AG04450 (cell line): ENCODE measurements at regions not wholly inside any gene's neighbourhood (a gene's known extent, or its start where the extent isn't known, plus 50 kb on each side); places are given as distances from the start of the nearest gene placed in this dataset.

ENCODE experiments used
- CTCF ChIA-PET: fragments of 300-600, 350-600 bp; formaldehyde crosslinking; extraction: SDS; loops from one replicate; lab custom pipeline; 2022; ENCODE audit warnings: antibody characterized with exemption, inconsistent platforms; lab: Charles Lee
- POLR2A ChIA-PET: fragments of 350-600 bp; formaldehyde crosslinking; extraction: SDS; loops from one replicate; lab custom pipeline; 2021; ENCODE audit warnings: antibody characterized with exemption, inconsistent platforms; lab: Yijun Ruan, JAX
- DNase-seq: peaks from one replicate; pipeline ENCODE4 v3.0.0-alpha.2; 2011; ENCODE audit warnings: low read depth, low spot score
- H3K27ac ChIP-seq: one replicate; pipeline ENCODE4 v1.5.1; 2012; ENCODE audit warnings: low read depth, low read length, control low read depth
- H3K27me3 ChIP-seq: one replicate; pipeline ENCODE4 v1.6.0; 2012; ENCODE audit warnings: low read length; ENCODE audit not compliant: control insufficient read depth, insufficient read depth
- H3K4me3 ChIP-seq: 2 replicates; pipeline ENCODE4 v1.5.1; 2011; ENCODE audit warnings: mild to moderate bottlenecking, low read depth, low read length, control low read depth
- H3K9me3 ChIP-seq: 2 replicates; pipeline ENCODE4 v1.5.1; 2012; ENCODE audit warnings: low read length; ENCODE audit not compliant: control insufficient read depth, insufficient read depth
- TF ChIP-seq, protein P1 (sequence below): IDR thresholded peaks from 2 replicates; pipeline ENCODE4 v1.5.1; 2011; ENCODE audit warnings: low read depth, low read length, control low read depth, inconsistent platforms

DNA sequence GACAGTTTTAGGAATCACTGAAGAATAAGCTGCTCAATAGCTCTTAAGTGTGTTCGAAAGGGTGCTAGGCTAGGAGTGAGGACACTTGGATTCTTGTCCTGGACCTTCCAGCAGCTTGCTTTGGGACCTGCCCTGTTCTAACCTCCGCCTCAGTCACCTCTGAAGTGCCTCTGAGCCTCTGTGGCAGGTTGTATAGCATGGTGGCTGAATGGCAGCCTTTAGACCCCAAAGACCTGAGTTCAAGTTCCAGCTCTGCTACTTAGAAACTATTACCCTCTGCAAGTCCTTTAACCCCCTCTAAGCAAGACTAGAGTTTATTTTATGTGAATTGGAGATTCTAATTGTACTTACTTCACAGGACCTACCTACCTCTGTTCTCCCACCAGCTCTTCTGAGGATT is 81.5 kb downstream of the RRAGC start:
- CTCF ChIA-PET = no interaction called here
- Histone ChIP-seq H3K27ac (no peak overlapping the region), H3K4me3 (no peak overlapping the region), H3K9me3 (no peaks in the 10 kb centered on the region), H3K27me3 (no peaks in the 10 kb centered on the region)
- TF ChIP-seq, protein P1, sequence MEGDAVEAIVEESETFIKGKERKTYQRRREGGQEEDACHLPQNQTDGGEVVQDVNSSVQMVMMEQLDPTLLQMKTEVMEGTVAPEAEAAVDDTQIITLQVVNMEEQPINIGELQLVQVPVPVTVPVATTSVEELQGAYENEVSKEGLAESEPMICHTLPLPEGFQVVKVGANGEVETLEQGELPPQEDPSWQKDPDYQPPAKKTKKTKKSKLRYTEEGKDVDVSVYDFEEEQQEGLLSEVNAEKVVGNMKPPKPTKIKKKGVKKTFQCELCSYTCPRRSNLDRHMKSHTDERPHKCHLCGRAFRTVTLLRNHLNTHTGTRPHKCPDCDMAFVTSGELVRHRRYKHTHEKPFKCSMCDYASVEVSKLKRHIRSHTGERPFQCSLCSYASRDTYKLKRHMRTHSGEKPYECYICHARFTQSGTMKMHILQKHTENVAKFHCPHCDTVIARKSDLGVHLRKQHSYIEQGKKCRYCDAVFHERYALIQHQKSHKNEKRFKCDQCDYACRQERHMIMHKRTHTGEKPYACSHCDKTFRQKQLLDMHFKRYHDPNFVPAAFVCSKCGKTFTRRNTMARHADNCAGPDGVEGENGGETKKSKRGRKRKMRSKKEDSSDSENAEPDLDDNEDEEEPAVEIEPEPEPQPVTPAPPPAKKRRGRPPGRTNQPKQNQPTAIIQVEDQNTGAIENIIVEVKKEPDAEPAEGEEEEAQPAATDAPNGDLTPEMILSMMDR = no peak
- no peak for DNase-seq
- POLR2A ChIA-PET = no interaction called here

DNA sequence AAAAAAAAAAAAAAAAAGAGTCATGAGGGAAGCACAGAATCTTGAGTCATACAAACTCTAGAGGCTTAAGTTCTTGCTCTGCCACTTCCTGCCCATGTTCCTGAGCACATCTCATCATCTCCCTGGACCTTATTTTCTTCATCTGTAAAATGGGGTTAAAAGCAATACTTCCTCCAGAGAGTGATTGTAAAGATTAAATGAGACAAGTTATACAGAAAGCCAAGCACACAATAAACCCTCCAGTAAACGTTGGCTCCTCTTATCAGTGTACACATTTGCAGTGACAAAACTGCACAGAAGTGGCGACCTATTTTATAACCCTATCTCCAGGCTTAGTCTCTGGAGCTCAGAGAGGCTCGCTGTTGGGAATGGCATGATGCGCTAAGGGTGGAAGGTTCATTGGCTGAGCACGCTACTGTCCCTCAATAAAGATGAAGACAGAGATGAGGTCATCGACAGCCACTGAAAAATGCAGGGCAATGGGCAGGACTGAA is 82.1 kb downstream of the RRAGC start:
- CTCF ChIA-PET = no interaction called here

DNA sequence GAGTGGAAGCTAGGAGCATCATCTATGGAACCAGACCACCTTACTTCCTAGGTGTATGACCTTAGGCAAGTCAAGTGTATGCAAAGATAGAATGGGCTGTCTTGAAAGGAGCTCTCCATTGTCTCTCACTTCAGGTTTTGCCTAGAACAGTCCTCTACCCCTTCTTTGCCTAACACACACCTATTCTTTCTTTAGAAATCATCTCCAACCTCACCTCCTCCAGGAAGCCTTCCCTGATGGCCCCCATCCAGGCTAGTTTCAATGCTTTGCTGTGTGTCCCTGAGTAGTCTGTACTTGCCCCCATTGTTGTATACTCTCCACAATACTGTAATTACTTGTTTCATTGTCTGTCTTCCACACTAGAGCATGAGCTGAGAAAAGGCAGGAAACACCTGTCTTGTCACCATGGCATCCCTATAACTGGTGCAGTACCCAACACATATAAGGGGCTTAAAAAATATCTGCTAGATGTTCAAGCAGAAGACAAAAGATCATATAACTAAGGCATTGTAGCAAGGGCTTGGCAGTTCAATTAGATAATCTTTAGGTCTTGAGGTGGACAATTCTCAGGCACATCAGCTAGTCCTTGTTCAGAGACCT is 83.0 kb downstream of the RRAGC start:
- ChIA-PET POLR2A (no interaction called here), CTCF (no interaction called here)
- no peaks in the 10 kb centered on the region for H3K9me3 ChIP-seq
- H3K4me3 ChIP-seq = no peak overlapping the region
- H3K27ac ChIP-seq = no peak overlapping the region
- TF ChIP-seq, protein P1 = no peak
- no peaks in the 10 kb centered on the region for H3K27me3 ChIP-seq
- no peak for DNase-seq

More for the DNA sequence above, 82.1 kb downstream of the RRAGC start:
- H3K27me3 ChIP-seq = no peaks in the 10 kb centered on the region
- no peaks in the 10 kb centered on the region for H3K9me3 ChIP-seq
- POLR2A ChIA-PET = no interaction called here
- DNase-seq = no peak
- no peak overlapping the region for H3K4me3 ChIP-seq
- TF ChIP-seq, protein P1 = no peak
- no peak overlapping the region for H3K27ac ChIP-seq

DNA sequence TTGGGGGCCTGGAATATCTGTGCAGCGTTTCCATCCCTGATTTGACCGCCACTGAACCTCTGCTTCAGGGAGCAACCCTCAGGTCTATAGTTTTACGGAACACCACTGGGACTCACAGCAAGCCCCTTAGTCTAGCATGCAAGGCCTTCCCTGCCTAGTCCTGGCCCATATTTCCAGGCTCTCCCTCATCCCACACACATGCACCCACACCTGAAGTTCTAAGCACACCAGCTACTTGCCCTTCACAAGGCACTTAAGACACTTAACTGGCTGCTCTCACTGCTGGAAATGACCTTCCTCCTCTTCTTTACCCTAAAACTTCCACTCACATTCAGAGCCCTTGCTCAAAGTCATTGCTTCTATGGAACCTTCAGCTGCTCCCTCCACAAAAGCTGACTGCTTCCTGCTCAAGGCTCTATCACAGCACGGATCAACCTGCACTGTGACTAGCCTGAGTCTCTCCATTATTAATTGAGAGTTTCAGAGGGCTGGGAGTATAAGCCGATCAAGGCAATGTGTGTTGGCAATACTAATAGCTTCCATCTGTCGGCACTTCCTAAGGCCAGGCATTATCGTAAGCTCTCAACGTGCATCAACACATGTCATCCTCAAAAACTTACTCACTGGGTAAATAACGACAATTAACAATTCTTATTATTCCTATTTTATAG is 84.3 kb downstream of the RRAGC start:
- Histone ChIP-seq H3K27me3 (no peaks in the 10 kb centered on the region), H3K27ac (no peak overlapping the region), H3K4me3 (no peak overlapping the region), H3K9me3 (no peaks in the 10 kb centered on the region)
- ChIA-PET CTCF (no interaction called here), POLR2A (no interaction called here)
- DNase-seq = no peak
- TF ChIP-seq, protein P1 = no peak

DNA sequence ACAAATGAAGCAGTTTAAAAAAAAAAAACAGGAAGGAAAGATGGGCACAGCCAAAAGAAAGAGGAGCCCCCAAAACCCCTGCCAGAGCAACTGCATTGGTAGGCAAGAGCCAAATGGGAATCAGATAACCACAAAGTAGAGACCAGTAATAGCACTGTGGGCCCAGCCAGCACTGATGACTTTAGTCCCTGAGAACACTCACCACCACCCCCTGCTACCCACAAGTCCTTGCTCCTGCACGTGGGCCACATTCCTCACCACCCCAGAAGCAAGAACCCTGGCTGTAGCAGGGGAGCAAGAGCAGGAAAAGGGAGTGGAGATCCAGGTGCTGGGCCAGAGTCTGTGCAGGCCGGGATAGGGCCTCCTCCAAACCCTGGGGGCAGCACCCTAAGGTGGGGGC is 86.1 kb downstream of the RRAGC start:
- Histone ChIP-seq H3K9me3 (no peaks in the 10 kb centered on the region), H3K4me3 (no peak overlapping the region), H3K27me3 (no peaks in the 10 kb centered on the region), H3K27ac (no peak overlapping the region)
- no peak for DNase-seq
- ChIA-PET POLR2A (no interaction called here), CTCF (no interaction called here)
- TF ChIP-seq, protein P1 = no peak
